ENCODE measurements at regions not wholly inside any gene's neighbourhood (a gene's known extent, or its start where the extent isn't known, plus 50 kb on each side); places are given as distances from the start of the nearest gene placed in this dataset.

DNA sequence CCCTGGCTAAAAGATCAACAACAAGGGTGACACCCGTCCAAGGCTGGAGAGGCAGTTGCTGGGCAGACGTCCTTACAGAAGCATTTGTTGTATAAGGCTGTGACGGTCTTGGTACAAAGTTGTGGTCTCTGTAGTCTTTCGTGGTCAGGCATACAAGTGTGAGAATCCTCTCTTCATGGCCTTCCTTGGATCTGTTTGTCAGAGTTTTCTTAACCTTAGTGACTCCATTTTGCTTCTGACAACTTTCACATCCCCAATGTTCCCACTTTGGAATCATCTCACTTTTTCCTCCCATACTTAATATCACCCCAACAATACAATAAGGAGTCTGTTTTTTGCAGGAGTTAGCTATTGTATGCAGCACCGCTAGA is 72.7 kb upstream of the ZCCHC2 start:
- no peak for TF ChIP-seq EZH2 (IDR thresholded peaks at IDR 0.05; ENCODE audit: low read depth, low read length, severe bottlenecking)
- no peak for TF ChIP-seq POLR2A (IDR thresholded peaks at IDR 0.05; ENCODE audit: control extremely low read depth in 1 of 2, low read depth in 2 of 2, low read length in 2 of 2)
- TF ChIP-seq, protein P1, sequence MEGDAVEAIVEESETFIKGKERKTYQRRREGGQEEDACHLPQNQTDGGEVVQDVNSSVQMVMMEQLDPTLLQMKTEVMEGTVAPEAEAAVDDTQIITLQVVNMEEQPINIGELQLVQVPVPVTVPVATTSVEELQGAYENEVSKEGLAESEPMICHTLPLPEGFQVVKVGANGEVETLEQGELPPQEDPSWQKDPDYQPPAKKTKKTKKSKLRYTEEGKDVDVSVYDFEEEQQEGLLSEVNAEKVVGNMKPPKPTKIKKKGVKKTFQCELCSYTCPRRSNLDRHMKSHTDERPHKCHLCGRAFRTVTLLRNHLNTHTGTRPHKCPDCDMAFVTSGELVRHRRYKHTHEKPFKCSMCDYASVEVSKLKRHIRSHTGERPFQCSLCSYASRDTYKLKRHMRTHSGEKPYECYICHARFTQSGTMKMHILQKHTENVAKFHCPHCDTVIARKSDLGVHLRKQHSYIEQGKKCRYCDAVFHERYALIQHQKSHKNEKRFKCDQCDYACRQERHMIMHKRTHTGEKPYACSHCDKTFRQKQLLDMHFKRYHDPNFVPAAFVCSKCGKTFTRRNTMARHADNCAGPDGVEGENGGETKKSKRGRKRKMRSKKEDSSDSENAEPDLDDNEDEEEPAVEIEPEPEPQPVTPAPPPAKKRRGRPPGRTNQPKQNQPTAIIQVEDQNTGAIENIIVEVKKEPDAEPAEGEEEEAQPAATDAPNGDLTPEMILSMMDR (IDR thresholded peaks at IDR 0.05; ENCODE audit: control extremely low read depth in 1 of 3, insufficient read depth in 1 of 3, low read depth in 1 of 3, low read length in 3 of 3) = no peak
- no peak for TF ChIP-seq TAF1 (IDR thresholded peaks at IDR 0.05; ENCODE audit: low read depth, low read length)
- TF ChIP-seq, protein P2, sequence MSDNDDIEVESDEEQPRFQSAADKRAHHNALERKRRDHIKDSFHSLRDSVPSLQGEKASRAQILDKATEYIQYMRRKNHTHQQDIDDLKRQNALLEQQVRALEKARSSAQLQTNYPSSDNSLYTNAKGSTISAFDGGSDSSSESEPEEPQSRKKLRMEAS (IDR thresholded peaks at IDR 0.05) = no peak
- no peak for TF ChIP-seq CBX5 (IDR thresholded peaks at IDR 0.05; ENCODE audit: low read depth, low read length)
- TF ChIP-seq CBX8 (IDR thresholded peaks at IDR 0.05; ENCODE audit: borderline replicate concordance, low read depth, low read length) = no peak
- no peak for TF ChIP-seq SP2 (IDR thresholded peaks at IDR 0.05; ENCODE audit: low read length)
